DMS53 treated with DMSO at 0.1 percent for 48 hours (cell line): ENCODE measurements at regions not wholly inside any gene's neighbourhood (a gene's known extent, or its start where the extent isn't known, plus 50 kb on each side); places are given as distances from the start of the nearest gene placed in this dataset.

Experiments
- DNase-seq: peaks from one replicate; lab custom pipeline; 2025; ENCODE audit not compliant: unreplicated experiment; lab: John Stamatoyannopoulos, UW

DNA sequence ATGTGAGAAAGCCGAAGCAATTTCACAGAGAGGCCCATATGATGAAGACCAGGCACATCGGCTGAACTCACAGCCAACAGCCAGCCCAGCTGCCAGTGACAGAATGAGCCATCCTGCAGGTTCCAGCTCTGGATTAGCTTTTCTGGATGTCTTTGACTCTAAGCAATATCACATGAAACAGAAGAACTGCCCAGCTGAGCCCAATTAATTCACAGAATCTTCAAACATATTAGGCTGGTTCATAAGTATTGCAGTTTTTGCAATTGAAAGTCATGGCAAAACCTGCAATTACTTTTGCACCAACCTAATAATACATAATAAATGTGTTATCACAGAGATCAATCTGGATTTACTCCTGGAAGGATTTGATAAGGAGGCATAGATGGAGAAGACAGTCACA is 299.9 kb downstream of the RAB28 start:
- no peak for DNase-seq

DNA sequence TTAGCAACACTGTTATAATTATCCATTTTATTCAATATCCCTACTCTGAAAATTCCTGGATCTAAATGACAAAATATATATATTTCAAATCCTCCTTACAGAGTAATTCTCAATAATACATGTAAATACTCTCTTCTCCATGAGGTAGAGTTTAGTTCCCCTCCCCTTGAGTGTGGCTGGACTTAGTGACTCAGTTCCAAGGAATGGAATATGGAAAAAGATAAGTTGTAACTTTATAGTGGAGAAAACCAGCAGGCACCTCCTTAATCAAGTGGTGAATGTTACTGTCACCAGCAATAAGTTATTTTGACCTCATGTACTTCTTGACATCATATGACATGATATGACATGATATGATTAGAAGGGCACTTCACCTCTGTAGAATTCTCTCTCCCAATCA is 302.0 kb downstream of the RAB28 start:
- no peak for DNase-seq

- DNase-seq: no peak
Observed at GRCh38 chr4:13181681-13182080, 302.5 kb downstream of the RAB28 start.

- no peak for DNase-seq
Observed at GRCh38 chr4:13180701-13181100, 303.4 kb downstream of the RAB28 start.

DNA sequence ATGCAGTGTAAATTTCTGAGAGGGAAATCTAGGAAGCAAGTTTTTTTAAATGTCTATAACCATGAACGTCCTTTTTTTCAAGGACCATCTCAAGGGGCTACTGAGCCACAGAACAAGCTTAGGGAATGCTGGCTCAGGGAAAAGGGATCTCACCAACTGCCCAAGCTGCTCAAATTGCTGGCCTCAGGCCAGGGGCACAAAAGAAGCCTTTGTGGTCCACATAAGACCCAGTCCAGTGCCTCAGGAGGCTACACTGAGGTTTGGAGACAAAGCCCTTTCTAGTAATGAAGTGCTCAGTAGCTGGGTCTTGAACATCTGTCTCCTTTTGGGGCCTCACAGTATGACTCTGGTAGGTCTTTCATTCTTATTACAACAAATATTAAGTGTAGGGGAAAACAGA is 305.5 kb downstream of the RAB28 start:
- DNase-seq: no peak

DNA sequence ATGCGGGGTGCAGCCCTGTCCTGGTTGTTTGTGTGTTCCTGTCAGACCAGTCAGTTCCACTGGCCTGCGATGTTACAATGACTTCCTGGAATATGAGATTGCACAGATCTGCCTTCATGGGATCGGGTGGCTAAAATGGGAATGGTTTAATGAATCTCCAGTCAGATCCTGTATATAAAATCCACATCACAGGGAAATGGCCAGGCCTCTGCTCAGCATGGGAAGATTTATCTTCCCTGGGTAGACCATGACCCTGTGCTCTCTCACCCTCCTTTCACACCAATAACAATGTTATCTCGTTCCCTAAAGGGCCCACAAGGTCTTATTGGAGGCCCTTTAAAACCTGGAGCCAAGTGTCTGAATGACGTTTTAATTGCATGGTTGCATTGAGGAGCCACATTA is 307.4 kb downstream of the RAB28 start:
- DNase-seq: no peak

DNA sequence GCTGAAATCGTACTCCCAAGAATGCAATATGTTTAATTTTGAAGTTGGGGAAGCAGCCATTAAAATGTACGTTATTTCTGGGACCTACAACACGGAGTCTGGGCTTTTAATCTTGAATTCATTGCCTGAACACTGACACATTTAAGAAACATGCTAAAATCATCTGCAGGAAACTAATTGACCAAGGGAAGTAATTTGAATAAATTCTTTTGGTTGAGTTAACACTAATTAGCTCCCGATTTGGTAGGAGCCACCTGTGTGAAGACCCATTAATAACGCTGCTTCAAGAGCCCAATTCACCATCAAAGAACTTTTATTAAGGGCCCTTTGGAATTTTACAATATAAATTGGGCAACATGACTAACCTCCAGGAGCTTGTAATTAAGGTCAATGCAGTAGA is 309.2 kb downstream of the RAB28 start:
- no peak for DNase-seq

- no peak for DNase-seq
Observed at GRCh38 chr4:13174001-13174400, 310.1 kb downstream of the RAB28 start.

DNA sequence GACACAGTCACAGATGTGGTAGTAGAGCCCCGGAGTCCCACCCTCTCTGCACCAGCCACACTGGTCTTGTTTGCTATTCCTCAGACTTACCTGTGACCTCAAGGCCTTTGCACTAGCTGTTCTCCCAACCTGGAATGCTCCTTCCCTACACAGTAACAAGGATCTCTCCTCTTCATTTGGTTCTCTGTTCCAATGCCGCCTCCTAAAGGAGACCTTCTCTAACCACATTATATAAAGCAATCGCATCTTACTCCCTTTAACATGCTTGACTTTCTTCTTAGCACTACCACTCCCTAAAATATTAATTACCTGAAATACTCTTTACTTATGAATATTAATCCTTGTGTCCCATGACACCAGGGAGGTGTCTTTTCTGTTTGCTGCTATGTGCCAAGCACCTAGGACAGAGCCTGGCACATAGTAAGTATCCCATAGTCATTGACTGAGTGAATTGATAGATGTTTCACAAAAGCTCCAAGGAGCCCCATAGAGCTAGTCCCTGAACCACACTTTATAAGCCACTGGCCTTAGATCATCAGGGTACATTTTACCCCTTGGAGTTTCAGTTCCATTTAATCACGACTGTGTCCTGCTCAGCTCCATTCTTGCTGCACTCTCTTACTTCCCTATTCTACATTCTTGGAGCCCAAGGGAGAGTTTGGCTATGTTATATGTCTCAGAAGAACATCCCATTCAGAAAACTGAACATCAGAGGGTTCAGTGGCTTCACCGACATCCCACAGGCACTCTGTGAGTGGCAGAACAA is 312.7 kb downstream of the RAB28 start:
- DNase-seq: no peak

- DNase-seq: no peak
Observed at GRCh38 chr4:13169731-13170525, 314.2 kb downstream of the RAB28 start.

DNA sequence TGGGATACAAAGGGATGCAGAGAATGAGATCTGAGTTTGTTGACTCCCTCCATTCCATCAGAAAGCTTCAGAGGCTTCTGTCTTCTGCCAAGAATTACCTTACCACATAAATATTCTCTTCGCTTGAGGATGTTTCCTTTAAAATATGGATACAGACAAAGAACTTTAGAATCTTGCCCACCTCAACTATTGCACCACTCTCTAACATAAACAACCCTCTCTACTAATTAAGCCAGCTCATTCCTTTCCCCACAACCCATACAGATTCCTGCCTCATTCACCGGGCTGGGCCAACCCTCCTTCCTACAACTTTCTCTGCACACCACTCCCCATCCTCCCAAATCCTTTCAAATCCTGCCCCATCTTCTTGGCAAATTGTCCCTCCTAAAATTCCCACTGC is 315.8 kb downstream of the RAB28 start:
- DNase-seq: no peak

DNA sequence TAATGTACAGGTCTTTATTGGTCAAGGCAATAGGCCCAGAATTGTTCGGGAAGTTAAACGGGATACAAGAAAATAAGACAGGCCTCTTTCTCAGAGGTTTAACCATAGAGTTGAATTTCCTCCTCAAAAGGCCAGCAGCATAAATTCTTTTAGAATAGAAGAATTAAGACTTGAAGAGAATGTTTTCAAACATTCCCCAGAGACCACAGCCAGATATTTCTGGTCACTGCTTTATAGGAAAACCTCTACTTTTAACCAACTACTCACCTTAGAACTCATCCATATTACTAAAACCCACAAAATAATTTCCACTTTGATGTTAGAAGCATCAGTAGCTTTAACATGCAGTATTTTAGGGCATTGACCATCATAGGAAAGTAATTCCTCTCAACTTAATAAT is 317.9 kb downstream of the RAB28 start:
- DNase-seq: no peak

DNA sequence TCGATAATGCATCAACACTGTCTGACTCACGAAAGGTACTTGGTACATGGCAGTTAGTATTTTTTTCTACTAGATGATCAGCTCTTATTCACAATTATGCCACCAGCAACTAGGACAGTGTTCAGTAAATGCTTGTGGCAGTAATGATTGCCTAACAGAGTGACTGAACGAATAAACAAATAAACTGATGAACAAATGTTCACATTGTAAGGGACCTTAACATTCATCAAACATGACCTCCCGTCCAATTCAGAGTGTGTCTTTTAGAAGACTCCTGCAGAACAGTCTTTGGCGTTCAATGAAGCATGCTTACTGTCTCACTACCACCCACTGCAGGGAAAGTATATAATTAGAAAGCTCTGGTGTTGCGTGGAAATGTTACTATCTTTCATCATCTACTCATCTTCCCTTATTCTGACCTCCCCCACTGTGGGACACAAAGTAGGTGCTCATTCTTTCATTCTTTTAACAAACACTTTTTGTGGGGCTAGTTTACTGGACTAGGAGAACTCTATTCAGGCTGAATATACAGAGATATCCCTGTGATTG is 319.3 kb downstream of the RAB28 start:
- no peak for DNase-seq

GRCh38 chr4:13162886-13163285 is 321.3 kb downstream of the RAB28 start:
- DNase-seq: no peak

DNA sequence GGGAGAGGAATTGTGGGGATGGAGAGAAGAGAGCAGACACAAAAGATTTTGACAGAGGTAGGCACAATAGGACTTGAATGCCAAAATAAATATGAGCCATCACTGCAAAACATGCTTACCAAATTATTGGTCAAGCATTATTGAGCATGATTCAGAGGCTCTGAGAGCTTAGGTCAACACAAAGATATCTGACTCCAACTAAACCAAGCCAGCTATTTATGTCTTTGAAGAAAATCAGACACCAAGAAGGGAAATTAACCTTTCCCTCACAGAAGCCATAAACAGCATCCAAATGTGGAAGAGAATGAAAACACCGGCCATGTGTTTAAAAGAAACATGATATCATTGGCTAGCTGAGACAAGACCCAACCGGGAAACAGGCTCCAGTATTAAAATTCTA is 323.2 kb downstream of the RAB28 start:
- peak; percentile 76 for DNase-seq

- DNase-seq: peak; percentile 52
Observed at GRCh38 chr4:13159041-13159620, 325.0 kb downstream of the RAB28 start.

DNA sequence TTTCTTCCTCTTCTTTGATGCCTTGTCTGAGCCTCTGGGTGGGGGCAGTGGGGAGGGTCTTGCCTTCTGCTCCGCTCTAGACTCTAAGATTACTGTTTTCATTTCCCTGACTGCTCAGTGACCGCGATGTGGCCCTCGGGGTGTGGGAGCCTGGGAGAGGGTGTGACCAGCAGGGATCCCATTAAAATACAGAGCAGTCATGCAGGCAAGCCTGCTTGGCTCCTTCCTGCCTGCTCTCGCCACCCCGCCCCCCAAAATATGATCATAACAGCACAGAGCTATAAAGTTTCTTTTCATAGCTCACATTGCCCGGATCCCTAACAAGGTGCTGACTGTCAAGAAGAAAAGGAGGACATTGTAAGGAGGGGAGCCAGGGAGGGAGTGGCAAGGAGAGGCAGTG is 332.9 kb downstream of the RAB28 start:
- no peak for DNase-seq

DNA sequence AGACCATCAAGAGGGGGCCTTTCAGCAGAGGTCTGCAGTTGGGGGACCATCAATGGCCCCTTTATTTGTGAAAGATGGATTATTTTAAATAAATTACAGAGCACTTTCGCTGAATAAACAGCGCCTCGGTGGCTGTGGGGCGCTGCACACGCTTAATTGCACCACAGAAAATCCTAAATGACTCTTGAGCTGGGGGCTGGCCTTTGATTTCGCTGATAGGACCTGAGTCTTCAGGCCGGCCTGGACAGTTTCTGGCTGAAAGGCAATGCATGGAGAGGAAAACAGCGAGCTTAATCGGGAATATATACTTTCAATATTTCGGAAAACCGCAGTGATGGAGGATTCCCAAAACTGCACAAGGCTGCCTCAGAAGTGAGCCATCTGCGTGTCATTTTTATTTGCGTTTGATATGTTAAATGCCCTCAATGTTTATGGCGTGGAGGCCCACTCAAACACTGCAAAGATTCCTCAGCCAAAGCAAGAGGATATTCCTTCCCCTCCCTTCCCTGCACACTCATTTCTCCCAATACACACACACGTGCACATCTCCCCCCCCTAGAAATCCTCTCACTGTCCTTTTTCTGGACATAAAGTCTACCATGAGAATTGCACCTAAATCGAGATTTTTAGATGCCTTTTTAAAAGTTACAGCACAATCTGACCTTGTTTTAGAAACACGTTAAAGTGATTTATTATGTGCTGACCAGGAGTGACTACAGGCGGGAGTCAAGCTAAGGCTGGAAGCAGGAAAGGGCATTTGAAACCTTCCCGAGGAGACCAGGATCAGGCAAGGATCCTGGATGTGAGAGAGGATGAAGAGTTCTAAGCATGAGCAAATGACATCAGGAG is 340.7 kb downstream of the RAB28 start:
- DNase-seq: no peak

DNA sequence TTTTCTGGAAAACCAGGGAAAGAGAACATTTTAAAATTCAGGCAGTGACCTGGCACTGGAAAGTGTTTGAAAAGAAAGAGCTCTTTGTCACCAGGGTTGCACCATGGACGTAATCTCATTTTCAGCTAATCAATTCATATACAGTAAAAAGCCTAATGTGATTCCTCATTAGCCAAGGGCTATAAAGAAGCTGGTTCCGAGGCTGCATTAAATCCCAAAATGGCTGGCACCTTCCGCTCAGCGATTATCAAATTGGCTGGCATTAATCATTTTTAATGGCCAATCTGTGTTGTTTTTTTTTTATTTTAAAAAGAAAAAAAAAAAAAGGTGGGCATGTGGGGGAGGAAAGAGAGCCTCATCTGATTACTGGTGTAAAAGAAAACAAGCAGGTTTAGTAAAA is 341.4 kb downstream of the RAB28 start:
- no peak for DNase-seq

GRCh38 chr4:13142191-13142590 is 341.9 kb downstream of the RAB28 start:
- no peak for DNase-seq

DNA sequence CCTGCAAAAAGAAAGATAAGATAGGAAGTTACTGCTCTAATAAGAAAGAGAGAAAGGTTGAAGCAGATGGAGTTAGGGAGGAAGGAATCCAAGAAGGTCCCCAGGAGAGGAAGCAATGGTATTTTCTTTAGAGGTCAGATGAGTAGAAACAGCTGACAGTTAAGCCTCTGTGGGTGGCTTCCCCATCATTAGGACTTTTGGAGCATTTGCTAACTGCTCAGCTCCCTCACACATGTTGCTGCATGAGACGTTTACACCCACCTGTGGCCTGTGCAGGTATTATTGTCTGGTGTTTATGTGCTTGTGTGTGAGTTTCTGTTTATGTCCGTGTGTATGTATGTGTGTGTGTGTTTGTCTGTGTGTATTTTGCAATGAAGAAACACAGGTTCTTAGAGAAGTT is 346.8 kb downstream of the RAB28 start:
- DNase-seq: no peak
